ENCODE measurements at regions not wholly inside any gene's neighbourhood (a gene's known extent, or its start where the extent isn't known, plus 50 kb on each side); places are given as distances from the start of the nearest gene placed in this dataset.

- H3K9me3 ChIP-seq (ENCODE audit: control insufficient read depth, low read depth, low read length), result no peaks in the 10 kb centered on the region
- H3K36me3 ChIP-seq (ENCODE audit: control insufficient read depth, low read depth, low read length), result no peaks in the 10 kb centered on the region
- H3K27me3 ChIP-seq (ENCODE audit: control insufficient read depth, insufficient read depth, low read length), result no peaks in the 10 kb centered on the region
- H3K4me1 ChIP-seq (ENCODE audit: control insufficient read depth, low read depth, low read length), result no peaks in the 10 kb centered on the region
- no peak overlapping the region for H3K4me3 ChIP-seq (ENCODE audit: low read length)
- no peak overlapping the region for H3K27ac ChIP-seq (ENCODE audit: low read length)
- no peak overlapping the region for H3K9ac ChIP-seq (ENCODE audit: low read length)
Measured at GRCh38 chr13:44132710-44133109, 240.9 kb upstream of the SERP2 start.

- Histone ChIP-seq H3K4me1 (ENCODE audit: control insufficient read depth, low read depth, low read length) (no peaks in the 10 kb centered on the region), H3K27ac (ENCODE audit: low read length) (no peak overlapping the region), H3K36me3 (ENCODE audit: control insufficient read depth, low read depth, low read length) (no peaks in the 10 kb centered on the region)
Measured at GRCh38 chr13:44133626-44134025, 240.0 kb upstream of the SERP2 start.

GRCh38 chr13:44135566-44135965 lies 238.1 kb upstream of the SERP2 start:
- H3K27me3 ChIP-seq (ENCODE audit: control insufficient read depth, insufficient read depth, low read length), result no peaks in the 10 kb centered on the region
- H3K9me3 ChIP-seq (ENCODE audit: control insufficient read depth, low read depth, low read length), result no peaks in the 10 kb centered on the region

More at GRCh38 chr13:44133626-44134025, 240.0 kb upstream of the SERP2 start:
- H3K4me3 ChIP-seq (ENCODE audit: low read length), result no peak overlapping the region
- no peaks in the 10 kb centered on the region for H3K9me3 ChIP-seq (ENCODE audit: control insufficient read depth, low read depth, low read length)
- no peaks in the 10 kb centered on the region for H3K27me3 ChIP-seq (ENCODE audit: control insufficient read depth, insufficient read depth, low read length)
- H3K9ac ChIP-seq (ENCODE audit: low read length), result no peak overlapping the region

GRCh38 chr13:44136696-44137268 lies 236.8 kb upstream of the SERP2 start:
- Histone ChIP-seq H3K9ac (ENCODE audit: low read length) (no peak overlapping the region), H3K27me3 (ENCODE audit: control insufficient read depth, insufficient read depth, low read length) (no peaks in the 10 kb centered on the region), H3K4me3 (ENCODE audit: low read length) (no peak overlapping the region), H3K27ac (ENCODE audit: low read length) (no peak overlapping the region), H3K36me3 (ENCODE audit: control insufficient read depth, low read depth, low read length) (no peaks in the 10 kb centered on the region), H3K9me3 (ENCODE audit: control insufficient read depth, low read depth, low read length) (no peaks in the 10 kb centered on the region), H3K4me1 (ENCODE audit: control insufficient read depth, low read depth, low read length) (peaks cover 20% of the 10 kb centered on the region)

More at GRCh38 chr13:44135566-44135965, 238.1 kb upstream of the SERP2 start:
- Histone ChIP-seq H3K4me1 (ENCODE audit: control insufficient read depth, low read depth, low read length) (peaks cover 11% of the 10 kb centered on the region), H3K36me3 (ENCODE audit: control insufficient read depth, low read depth, low read length) (no peaks in the 10 kb centered on the region), H3K9ac (ENCODE audit: low read length) (no peak overlapping the region), H3K27ac (ENCODE audit: low read length) (no peak overlapping the region), H3K4me3 (ENCODE audit: low read length) (no peak overlapping the region)

GRCh38 chr13:44137466-44137865 lies 236.2 kb upstream of the SERP2 start:
- no peaks in the 10 kb centered on the region for H3K27me3 ChIP-seq (ENCODE audit: control insufficient read depth, insufficient read depth, low read length)
- no peak overlapping the region for H3K9ac ChIP-seq (ENCODE audit: low read length)
- peaks cover 20% of the 10 kb centered on the region for H3K4me1 ChIP-seq (ENCODE audit: control insufficient read depth, low read depth, low read length)
- no peaks in the 10 kb centered on the region for H3K9me3 ChIP-seq (ENCODE audit: control insufficient read depth, low read depth, low read length)
- no peak overlapping the region for H3K4me3 ChIP-seq (ENCODE audit: low read length)
- H3K36me3 ChIP-seq (ENCODE audit: control insufficient read depth, low read depth, low read length), result no peaks in the 10 kb centered on the region
- no peak overlapping the region for H3K27ac ChIP-seq (ENCODE audit: low read length)

GRCh38 chr13:44140146-44140545 lies 233.5 kb upstream of the SERP2 start:
- Histone ChIP-seq H3K9ac (ENCODE audit: low read length) (no peak overlapping the region), H3K4me3 (ENCODE audit: low read length) (no peak overlapping the region), H3K27me3 (ENCODE audit: control insufficient read depth, insufficient read depth, low read length) (no peaks in the 10 kb centered on the region), H3K36me3 (ENCODE audit: control insufficient read depth, low read depth, low read length) (no peaks in the 10 kb centered on the region), H3K4me1 (ENCODE audit: control insufficient read depth, low read depth, low read length) (peaks cover 27% of the 10 kb centered on the region), H3K27ac (ENCODE audit: low read length) (no peak overlapping the region), H3K9me3 (ENCODE audit: control insufficient read depth, low read depth, low read length) (no peaks in the 10 kb centered on the region)

GRCh38 chr13:44140888-44141724 lies 232.5 kb upstream of the SERP2 start:
- Histone ChIP-seq H3K27ac (ENCODE audit: low read length) (peak overlapping the region; percentile 89), H3K9me3 (ENCODE audit: control insufficient read depth, low read depth, low read length) (no peaks in the 10 kb centered on the region), H3K36me3 (ENCODE audit: control insufficient read depth, low read depth, low read length) (no peaks in the 10 kb centered on the region), H3K9ac (ENCODE audit: low read length) (peak overlapping the region; percentile 88), H3K27me3 (ENCODE audit: control insufficient read depth, insufficient read depth, low read length) (no peaks in the 10 kb centered on the region), H3K4me3 (ENCODE audit: low read length) (peak overlapping the region; percentile 81), H3K4me1 (ENCODE audit: control insufficient read depth, low read depth, low read length) (peaks cover 27% of the 10 kb centered on the region)

- Histone ChIP-seq H3K9me3 (ENCODE audit: control insufficient read depth, low read depth, low read length) (no peaks in the 10 kb centered on the region), H3K4me3 (ENCODE audit: low read length) (peak overlapping the region; percentile 93), H3K27me3 (ENCODE audit: control insufficient read depth, insufficient read depth, low read length) (no peaks in the 10 kb centered on the region), H3K4me1 (ENCODE audit: control insufficient read depth, low read depth, low read length) (peaks cover 27% of the 10 kb centered on the region), H3K9ac (ENCODE audit: low read length) (peak overlapping the region; percentile 88), H3K27ac (ENCODE audit: low read length) (peak overlapping the region; percentile 89), H3K36me3 (ENCODE audit: control insufficient read depth, low read depth, low read length) (no peaks in the 10 kb centered on the region)
Measured at GRCh38 chr13:44141725-44142539, 231.7 kb upstream of the SERP2 start.

- peak overlapping the region; percentile 66 for H3K27ac ChIP-seq (ENCODE audit: low read length)
- H3K27me3 ChIP-seq (ENCODE audit: control insufficient read depth, insufficient read depth, low read length), result no peaks in the 10 kb centered on the region
- peak overlapping the region; percentile 93 for H3K4me3 ChIP-seq (ENCODE audit: low read length)
- H3K9me3 ChIP-seq (ENCODE audit: control insufficient read depth, low read depth, low read length), result no peaks in the 10 kb centered on the region
- peak overlapping the region; percentile 88 for H3K9ac ChIP-seq (ENCODE audit: low read length)
- no peaks in the 10 kb centered on the region for H3K36me3 ChIP-seq (ENCODE audit: control insufficient read depth, low read depth, low read length)
- peaks cover 27% of the 10 kb centered on the region for H3K4me1 ChIP-seq (ENCODE audit: control insufficient read depth, low read depth, low read length)
Measured at GRCh38 chr13:44142540-44142867, 231.1 kb upstream of the SERP2 start.

GRCh38 chr13:44142941-44143665 lies 230.5 kb upstream of the SERP2 start:
- no peaks in the 10 kb centered on the region for H3K36me3 ChIP-seq (ENCODE audit: control insufficient read depth, low read depth, low read length)
- no peaks in the 10 kb centered on the region for H3K9me3 ChIP-seq (ENCODE audit: control insufficient read depth, low read depth, low read length)
- no peaks in the 10 kb centered on the region for H3K27me3 ChIP-seq (ENCODE audit: control insufficient read depth, insufficient read depth, low read length)
- no peak overlapping the region for H3K27ac ChIP-seq (ENCODE audit: low read length)
- peaks cover 27% of the 10 kb centered on the region for H3K4me1 ChIP-seq (ENCODE audit: control insufficient read depth, low read depth, low read length)
- H3K9ac ChIP-seq (ENCODE audit: low read length), result peak overlapping the region; percentile 88
- H3K4me3 ChIP-seq (ENCODE audit: low read length), result peak overlapping the region; percentile 93

- no peaks in the 10 kb centered on the region for H3K27me3 ChIP-seq (ENCODE audit: control insufficient read depth, insufficient read depth, low read length)
- no peaks in the 10 kb centered on the region for H3K36me3 ChIP-seq (ENCODE audit: control insufficient read depth, low read depth, low read length)
- no peaks in the 10 kb centered on the region for H3K9me3 ChIP-seq (ENCODE audit: control insufficient read depth, low read depth, low read length)
- no peak overlapping the region for H3K9ac ChIP-seq (ENCODE audit: low read length)
- peaks cover 11% of the 10 kb centered on the region for H3K4me1 ChIP-seq (ENCODE audit: control insufficient read depth, low read depth, low read length)
- no peak overlapping the region for H3K4me3 ChIP-seq (ENCODE audit: low read length)
- H3K27ac ChIP-seq (ENCODE audit: low read length), result no peak overlapping the region
Measured at GRCh38 chr13:44146138-44146537, 227.5 kb upstream of the SERP2 start.
